DOHH2 (cell line): ENCODE measurements at regions not wholly inside any gene's neighbourhood (a gene's known extent, or its start where the extent isn't known, plus 50 kb on each side); places are given as distances from the start of the nearest gene placed in this dataset.

ENCODE experiments used
- H3F3A ChIP-seq: fragments of 200-600 bp; sonication (generic), shearing (Covaris generic); 2 replicates; pipeline ENCODE4 v1.6.0; 2016; ENCODE audit warnings: antibody characterized with exemption, mild to moderate bottlenecking; ENCODE audit not compliant: control insufficient read depth, insufficient read depth
- H3K27ac ChIP-seq: fragments of 200-600 bp; sonication (generic); 2 replicates; pipeline ENCODE4 v1.5.1; 2014; ENCODE audit warnings: low read depth, mild to moderate bottlenecking, low read length, moderate library complexity
- H3K27me3 ChIP-seq: fragments of 200-600 bp; sonication (generic); 2 replicates; pipeline ENCODE4 v1.6.1; 2014; ENCODE audit warnings: mild to moderate bottlenecking, low read length, mixed read lengths; ENCODE audit not compliant: control insufficient read depth
- H3K36me3 ChIP-seq: fragments of 200-600 bp; sonication (generic); 2 replicates; pipeline ENCODE4 v1.6.1; 2014; ENCODE audit warnings: mild to moderate bottlenecking, low read length, moderate library complexity, mixed read lengths; ENCODE audit not compliant: control insufficient read depth
- H3K4me1 ChIP-seq: fragments of 200-600 bp; sonication (generic); 2 replicates; pipeline ENCODE4 v1.6.1; 2014; ENCODE audit warnings: mild to moderate bottlenecking, low read length, mixed read lengths; ENCODE audit not compliant: control insufficient read depth
- H3K4me2 ChIP-seq: fragments of 200-600 bp; sonication (generic); 2 replicates; pipeline ENCODE4 v1.6.0; 2014; ENCODE audit warnings: mild to moderate bottlenecking, low read length, moderate library complexity
- H3K4me3 ChIP-seq: fragments of 200-600 bp; sonication (generic); 2 replicates; pipeline ENCODE4 v1.5.1; 2014; ENCODE audit warnings: mild to moderate bottlenecking, low read length, mixed read lengths
- H3K79me2 ChIP-seq: fragments of 200-600 bp; sonication (generic); 2 replicates; pipeline ENCODE4 v1.6.1; 2014; ENCODE audit warnings: mild to moderate bottlenecking, low read length, mixed read lengths; ENCODE audit not compliant: control insufficient read depth
- H3K9me2 ChIP-seq: fragments of 200-600 bp; sonication (generic); replicated peaks from 2 replicates; pipeline ENCODE4 v1.6.1; 2014; ENCODE audit warnings: mild to moderate bottlenecking, low read length, mixed read lengths; ENCODE audit not compliant: control insufficient read depth
- H3K9me3 ChIP-seq: fragments of 200-600 bp; sonication (generic); 2 replicates; pipeline ENCODE4 v1.6.1; 2014; ENCODE audit warnings: antibody characterized with exemption, low read length, mixed read lengths; ENCODE audit not compliant: control insufficient read depth, insufficient read depth
- H4K20me1 ChIP-seq: fragments of 200-600 bp; sonication (generic); 2 replicates; pipeline ENCODE4 v1.6.0; 2014; ENCODE audit warnings: low read depth, mild to moderate bottlenecking, antibody characterized with exemption, low read length, moderate library complexity; ENCODE audit not compliant: control insufficient read depth, insufficient read depth
- EZH2phosphoT487 ChIP-seq: fragments of 200-600 bp; sonication (generic); IDR thresholded peaks from 2 replicates; pipeline ENCODE4 v1.6.1; 2017; ENCODE audit warnings: borderline replicate concordance, mild to moderate bottlenecking, antibody characterized with exemption, low read length, moderate library complexity, mixed read lengths
- TF ChIP-seq, protein P1 (sequence below): fragments of 200-600 bp; sonication (generic); IDR thresholded peaks from one replicate; pipeline ENCODE4 v1.5.1; 2014; ENCODE audit warnings: antibody characterized with exemption, mild to moderate bottlenecking, low read depth, low read length; ENCODE audit not compliant: poor library complexity, severe bottlenecking

GRCh38 chr16:82567175-82567574 lies 59.6 kb upstream of the CDH13 start:
- H3K4me1 ChIP-seq = no peaks in the 10 kb centered on the region
- H3K27me3 ChIP-seq = no peaks in the 10 kb centered on the region
- no peaks in the 10 kb centered on the region for H3K36me3 ChIP-seq
- no peaks in the 10 kb centered on the region for H3K9me2 ChIP-seq
- no peak overlapping the region for H3K27ac ChIP-seq
- H3K4me2 ChIP-seq = no peak overlapping the region
- H3K79me2 ChIP-seq = no peaks in the 10 kb centered on the region
- no peak overlapping the region for H3K4me3 ChIP-seq
- no peaks in the 10 kb centered on the region for H4K20me1 ChIP-seq
- H3F3A ChIP-seq = no peaks in the 10 kb centered on the region
- H3K9me3 ChIP-seq = no peaks in the 10 kb centered on the region
- no peak for TF ChIP-seq EZH2phosphoT487
- TF ChIP-seq, protein P1, sequence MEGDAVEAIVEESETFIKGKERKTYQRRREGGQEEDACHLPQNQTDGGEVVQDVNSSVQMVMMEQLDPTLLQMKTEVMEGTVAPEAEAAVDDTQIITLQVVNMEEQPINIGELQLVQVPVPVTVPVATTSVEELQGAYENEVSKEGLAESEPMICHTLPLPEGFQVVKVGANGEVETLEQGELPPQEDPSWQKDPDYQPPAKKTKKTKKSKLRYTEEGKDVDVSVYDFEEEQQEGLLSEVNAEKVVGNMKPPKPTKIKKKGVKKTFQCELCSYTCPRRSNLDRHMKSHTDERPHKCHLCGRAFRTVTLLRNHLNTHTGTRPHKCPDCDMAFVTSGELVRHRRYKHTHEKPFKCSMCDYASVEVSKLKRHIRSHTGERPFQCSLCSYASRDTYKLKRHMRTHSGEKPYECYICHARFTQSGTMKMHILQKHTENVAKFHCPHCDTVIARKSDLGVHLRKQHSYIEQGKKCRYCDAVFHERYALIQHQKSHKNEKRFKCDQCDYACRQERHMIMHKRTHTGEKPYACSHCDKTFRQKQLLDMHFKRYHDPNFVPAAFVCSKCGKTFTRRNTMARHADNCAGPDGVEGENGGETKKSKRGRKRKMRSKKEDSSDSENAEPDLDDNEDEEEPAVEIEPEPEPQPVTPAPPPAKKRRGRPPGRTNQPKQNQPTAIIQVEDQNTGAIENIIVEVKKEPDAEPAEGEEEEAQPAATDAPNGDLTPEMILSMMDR = no peak

DNA sequence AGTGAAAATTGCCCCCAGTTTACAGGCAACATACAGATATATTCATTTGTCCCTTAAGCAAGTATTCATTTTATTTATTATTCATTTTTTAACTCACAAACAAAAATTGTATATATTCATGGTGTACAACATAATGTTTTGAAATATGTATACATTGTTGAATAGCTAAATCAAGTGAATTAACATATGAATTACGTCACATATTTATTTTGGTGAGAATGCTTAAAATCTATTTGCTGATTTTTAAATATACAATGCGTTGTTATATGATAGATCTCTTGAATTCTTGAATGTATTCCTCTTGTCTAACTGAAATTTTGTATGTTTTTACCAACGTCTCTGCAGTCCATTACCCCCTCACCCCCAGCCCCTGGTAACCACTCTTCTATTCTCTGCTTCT lies 63.4 kb upstream of the CDH13 start:
- no peaks in the 10 kb centered on the region for H3F3A ChIP-seq
- H3K4me3 ChIP-seq = no peak overlapping the region
- no peaks in the 10 kb centered on the region for H3K9me3 ChIP-seq
- no peaks in the 10 kb centered on the region for H3K36me3 ChIP-seq
- no peaks in the 10 kb centered on the region for H3K4me1 ChIP-seq
- H3K27me3 ChIP-seq = no peaks in the 10 kb centered on the region
- H3K9me2 ChIP-seq = no peaks in the 10 kb centered on the region; the same call in 1 of the 2 replicates
- H3K27ac ChIP-seq = no peak overlapping the region
- no peaks in the 10 kb centered on the region for H4K20me1 ChIP-seq
- no peaks in the 10 kb centered on the region for H3K79me2 ChIP-seq
- no peak for TF ChIP-seq EZH2phosphoT487
- TF ChIP-seq, protein P1 = no peak
- no peak overlapping the region for H3K4me2 ChIP-seq

GRCh38 chr16:82562183-82562683 lies 64.5 kb upstream of the CDH13 start:
- Histone ChIP-seq H3K4me3 (no peak overlapping the region), H3K9me2 (no peaks in the 10 kb centered on the region; the same call in 1 of the 2 replicates), H3K27me3 (no peaks in the 10 kb centered on the region)

More at GRCh38 chr16:82562183-82562683, 64.5 kb upstream of the CDH13 start:
- H4K20me1 ChIP-seq = no peaks in the 10 kb centered on the region
- no peak overlapping the region for H3K4me2 ChIP-seq
- no peaks in the 10 kb centered on the region for H3K79me2 ChIP-seq
- H3K27ac ChIP-seq = no peak overlapping the region
- H3F3A ChIP-seq = no peaks in the 10 kb centered on the region
- H3K9me3 ChIP-seq = no peaks in the 10 kb centered on the region
- H3K4me1 ChIP-seq = no peaks in the 10 kb centered on the region
- H3K36me3 ChIP-seq = no peaks in the 10 kb centered on the region
- no peak for TF ChIP-seq EZH2phosphoT487
- TF ChIP-seq, protein P1 = no peak
